SK-N-SH treated with all-trans-retinoic acid at 6 μM for 48 hours (cell line): ENCODE measurements at regions not wholly inside any gene's neighbourhood (a gene's known extent, or its start where the extent isn't known, plus 50 kb on each side); places are given as distances from the start of the nearest gene placed in this dataset.

Experiments
- GLIS3 ChIP-seq: fragments of 250-450 bp; sonication (Bioruptor Pico); IDR thresholded peaks from 2 replicates; pipeline ENCODE4 v1.5.0; 2020; ENCODE audit warnings: mild to moderate bottlenecking, moderate library complexity
- PATZ1 ChIP-seq: fragments of 250-450 bp; sonication (Bioruptor Pico); IDR thresholded peaks from 2 replicates; pipeline ENCODE4 v1.8.0; 2020; ENCODE audit warnings: mild to moderate bottlenecking, moderate library complexity, borderline replicate concordance
- PPARA ChIP-seq: fragments of 250-450 bp; sonication (Bioruptor Pico); IDR thresholded peaks from 2 replicates; pipeline ENCODE4 v1.5.0; 2020; ENCODE audit warnings: mild to moderate bottlenecking, borderline replicate concordance
- TOX ChIP-seq: fragments of 250-450 bp; sonication (Bioruptor Pico); IDR thresholded peaks from 2 replicates; pipeline ENCODE4 v1.8.0; 2021; ENCODE audit warnings: mild to moderate bottlenecking, moderate library complexity, borderline replicate concordance
- ZC3H10 ChIP-seq: fragments of 250-450 bp; sonication (Bioruptor Pico); IDR thresholded peaks from 2 replicates; pipeline ENCODE4 v1.5.1; 2021; ENCODE audit warnings: mild to moderate bottlenecking, moderate library complexity
- ZFP3 ChIP-seq: fragments of 250-450 bp; sonication (Bioruptor Pico); IDR thresholded peaks from 2 replicates; pipeline ENCODE4 v1.5.0; 2020; ENCODE audit warnings: mild to moderate bottlenecking, moderate library complexity
- ZFP30 ChIP-seq: fragments of 450-650 bp; formaldehyde crosslinking; IDR thresholded peaks from 2 replicates; pipeline ENCODE4 v1.5.0; 2022; ENCODE audit warnings: mild to moderate bottlenecking, moderate library complexity
- ZNF565 ChIP-seq: fragments of 450-650 bp; formaldehyde crosslinking; conservative IDR thresholded peaks from 2 replicates; pipeline ENCODE4 v1.5.0; 2020; ENCODE audit warnings: low read depth, mild to moderate bottlenecking, moderate library complexity
- ZNF8 ChIP-seq: fragments of 450-650 bp; formaldehyde crosslinking; IDR thresholded peaks from 2 replicates; pipeline ENCODE4 v1.5.0; 2020; ENCODE audit warnings: mild to moderate bottlenecking, moderate library complexity
- TF ChIP-seq, protein P1 (sequence below): fragments of 250-450 bp; sonication (Bioruptor Pico); IDR thresholded peaks from 2 replicates; pipeline ENCODE4 v1.5.1; 2021; ENCODE audit warnings: mild to moderate bottlenecking, moderate library complexity

GRCh38 chr3:146839727-146840375, 234.7 kb upstream of the PLSCR5 start:
- TF ChIP-seq PATZ1: no peak
- TF ChIP-seq ZC3H10 (CRISPR knock-in tag): no peak
- no peak for TF ChIP-seq ZNF8
- no peak for TF ChIP-seq TOX (CRISPR knock-in tag)
- no peak for TF ChIP-seq ZNF565
- TF ChIP-seq, protein P1, sequence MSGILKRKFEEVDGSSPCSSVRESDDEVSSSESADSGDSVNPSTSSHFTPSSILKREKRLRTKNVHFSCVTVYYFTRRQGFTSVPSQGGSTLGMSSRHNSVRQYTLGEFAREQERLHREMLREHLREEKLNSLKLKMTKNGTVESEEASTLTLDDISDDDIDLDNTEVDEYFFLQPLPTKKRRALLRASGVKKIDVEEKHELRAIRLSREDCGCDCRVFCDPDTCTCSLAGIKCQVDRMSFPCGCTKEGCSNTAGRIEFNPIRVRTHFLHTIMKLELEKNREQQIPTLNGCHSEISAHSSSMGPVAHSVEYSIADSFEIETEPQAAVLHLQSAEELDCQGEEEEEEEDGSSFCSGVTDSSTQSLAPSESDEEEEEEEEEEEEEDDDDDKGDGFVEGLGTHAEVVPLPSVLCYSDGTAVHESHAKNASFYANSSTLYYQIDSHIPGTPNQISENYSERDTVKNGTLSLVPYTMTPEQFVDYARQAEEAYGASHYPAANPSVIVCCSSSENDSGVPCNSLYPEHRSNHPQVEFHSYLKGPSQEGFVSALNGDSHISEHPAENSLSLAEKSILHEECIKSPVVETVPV (CRISPR knock-in tag): no peak
- TF ChIP-seq ZFP30 (CRISPR knock-in tag): no peak
- TF ChIP-seq PPARA (CRISPR knock-in tag): no peak
- TF ChIP-seq GLIS3: no peak
- TF ChIP-seq ZFP3 (CRISPR knock-in tag): no peak
